HEK293T (cell line): ENCODE measurements at regions not wholly inside any gene's neighbourhood (a gene's known extent, or its start where the extent isn't known, plus 50 kb on each side); places are given as distances from the start of the nearest gene placed in this dataset.

Source experiments
- CTCF ChIA-PET: fragments of 350-600 bp; formaldehyde crosslinking; extraction: SDS; loops from one replicate; lab custom pipeline; 2021; ENCODE audit warnings: antibody characterized with exemption, inconsistent platforms; lab: Yijun Ruan, JAX
- POLR2A ChIA-PET: fragments of 350-600 bp; formaldehyde crosslinking; extraction: SDS; loops from one replicate; lab custom pipeline; 2020; ENCODE audit warnings: antibody characterized with exemption, inconsistent platforms; lab: Yijun Ruan, JAX
- DNase-seq: peaks from one replicate; pipeline ENCODE4 v3.0.0; 2012; ENCODE audit warnings: mixed read lengths; ENCODE audit errors: extremely low spot score
- ARNT ChIP-seq: fragments of 450-650 bp; IDR thresholded peaks from 2 replicates; pipeline ENCODE4 v1.6.1; 2017; ENCODE audit warnings: mild to moderate bottlenecking
- BHLHE40 ChIP-seq: fragments of 450-650 bp; IDR thresholded peaks from 2 replicates; pipeline ENCODE4 v1.6.1; 2016; ENCODE audit warnings: mild to moderate bottlenecking, moderate library complexity, borderline replicate concordance
- CTBP1 ChIP-seq: fragments of 450-650 bp; IDR thresholded peaks from 2 replicates; pipeline ENCODE4 v1.6.1; 2016; ENCODE audit warnings: borderline replicate concordance
- ELF4 ChIP-seq: fragments of 450-650 bp; IDR thresholded peaks from 2 replicates; pipeline ENCODE4 v1.6.1; 2017; ENCODE audit warnings: antibody characterized with exemption
- FOXA1 ChIP-seq: fragments of 450-650 bp; IDR thresholded peaks from 2 replicates; pipeline ENCODE4 v1.6.1; 2016; ENCODE audit warnings: mild to moderate bottlenecking
- FOXK2 ChIP-seq: fragments of 450-650 bp; IDR thresholded peaks from 2 replicates; pipeline ENCODE4 v1.6.1; 2016; ENCODE audit warnings: mild to moderate bottlenecking
- FOXM1 ChIP-seq: fragments of 450-650 bp; IDR thresholded peaks from 2 replicates; pipeline ENCODE4 v1.6.1; 2017; ENCODE audit warnings: mild to moderate bottlenecking, borderline replicate concordance
- HDGF ChIP-seq: fragments of 450-650 bp; IDR thresholded peaks from 2 replicates; pipeline ENCODE4 v1.6.1; 2017; ENCODE audit warnings: antibody characterized with exemption, borderline replicate concordance
- L3MBTL2 ChIP-seq: fragments of 450-650 bp; conservative IDR thresholded peaks from 2 replicates; pipeline ENCODE4 v1.6.1; 2016; ENCODE audit warnings: mild to moderate bottlenecking
- LEF1 ChIP-seq: fragments of 450-650 bp; IDR thresholded peaks from 2 replicates; pipeline ENCODE4 v1.6.1; 2017; ENCODE audit warnings: mild to moderate bottlenecking, borderline replicate concordance
- NFRKB ChIP-seq: fragments of 450-650 bp; IDR thresholded peaks from 2 replicates; pipeline ENCODE4 v1.6.1; 2016; ENCODE audit warnings: mild to moderate bottlenecking, moderate library complexity
- SP1 ChIP-seq: fragments of 450-650 bp; IDR thresholded peaks from 2 replicates; pipeline ENCODE4 v1.6.1; 2017
- SUZ12 ChIP-seq: fragments of 450-650 bp; IDR thresholded peaks from 2 replicates; pipeline ENCODE4 v1.6.1; 2016; ENCODE audit warnings: mild to moderate bottlenecking
- TARDBP ChIP-seq: fragments of 450-650 bp; IDR thresholded peaks from 2 replicates; pipeline ENCODE4 v1.6.1; 2016
- ZNF384 ChIP-seq: fragments of 450-650 bp; IDR thresholded peaks from 2 replicates; pipeline ENCODE4 v1.6.1; 2016
- TF ChIP-seq, protein P1 (sequence below): fragments of 450-650 bp; IDR thresholded peaks from 2 replicates; pipeline ENCODE4 v1.6.1; 2016

DNA sequence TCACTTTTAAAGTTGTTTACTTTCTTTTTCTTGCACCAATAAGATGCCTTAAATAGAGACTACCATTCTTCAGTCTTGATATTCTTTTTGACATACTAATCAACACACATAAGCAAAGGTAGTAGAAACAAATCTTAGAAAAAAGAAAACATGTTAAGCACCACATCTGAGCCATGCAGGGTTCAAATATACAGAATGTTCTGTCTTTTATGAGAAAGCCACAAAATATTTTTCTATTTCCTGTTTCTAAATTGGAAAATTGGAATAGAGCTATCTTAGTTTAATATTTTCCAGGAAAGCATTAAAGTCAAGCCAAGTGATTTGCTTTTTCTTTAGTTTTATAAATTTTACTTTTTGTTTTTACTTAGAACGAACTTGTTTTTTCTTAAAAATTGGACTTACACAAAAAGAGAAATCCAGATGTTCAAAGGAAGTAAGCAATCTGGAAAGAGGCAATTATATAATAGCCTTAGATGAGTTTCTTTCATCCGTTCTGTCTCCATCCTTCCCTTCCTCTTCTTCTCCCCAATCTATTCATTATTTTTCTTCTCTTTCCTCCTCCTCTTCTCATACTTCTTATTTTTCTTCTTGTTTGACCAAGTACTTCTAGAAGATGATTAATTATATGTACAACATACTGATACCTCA is 731.7 kb downstream of the SQOR start:
- ChIA-PET POLR2A (no interaction called here), CTCF (no interaction called here)
- TF ChIP-seq ARNT, result no peak
- no peak for TF ChIP-seq BHLHE40
- no peak for TF ChIP-seq ZNF384
- TF ChIP-seq ELF4, result no peak
- no peak for TF ChIP-seq LEF1
- no peak for TF ChIP-seq FOXM1
- TF ChIP-seq CTBP1, result no peak
- no peak for TF ChIP-seq FOXA1
- TF ChIP-seq FOXK2, result no peak
- TF ChIP-seq SP1, result no peak
- TF ChIP-seq L3MBTL2, result no peak
- TF ChIP-seq TARDBP, result no peak
- no peak for DNase-seq

DNA sequence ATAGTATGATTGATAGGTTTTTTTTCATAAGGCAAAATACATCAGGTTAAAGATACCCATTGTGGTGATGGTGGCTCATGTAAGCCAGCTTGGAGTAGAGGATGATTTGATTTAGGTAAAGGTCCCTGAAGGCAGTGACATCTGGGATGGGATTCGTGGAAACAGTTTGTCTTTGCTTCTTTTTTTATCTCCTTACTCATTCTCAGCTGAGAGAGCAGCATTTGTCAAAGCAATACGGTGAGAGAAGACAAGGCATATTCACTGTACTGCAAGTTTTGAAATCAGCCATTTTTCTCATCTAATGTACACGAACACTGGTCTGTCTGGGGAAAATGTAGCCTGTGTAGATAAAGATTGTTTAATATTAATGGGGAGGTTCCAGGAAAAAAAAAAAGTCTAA is 749.1 kb downstream of the SQOR start:
- ChIA-PET POLR2A (interaction anchor here (0.7 kb wide), 1 partner anchor 99 kb away, joined by 3 read pairs; no protein-coding TSS in a partner anchor), CTCF (no interaction called here)
- TF ChIP-seq ELF4, result no peak
- no peak for TF ChIP-seq ZNF384
- TF ChIP-seq SUZ12, result no peak
- no peak for TF ChIP-seq NFRKB
- no peak for TF ChIP-seq TARDBP
- no peak for DNase-seq

DNA sequence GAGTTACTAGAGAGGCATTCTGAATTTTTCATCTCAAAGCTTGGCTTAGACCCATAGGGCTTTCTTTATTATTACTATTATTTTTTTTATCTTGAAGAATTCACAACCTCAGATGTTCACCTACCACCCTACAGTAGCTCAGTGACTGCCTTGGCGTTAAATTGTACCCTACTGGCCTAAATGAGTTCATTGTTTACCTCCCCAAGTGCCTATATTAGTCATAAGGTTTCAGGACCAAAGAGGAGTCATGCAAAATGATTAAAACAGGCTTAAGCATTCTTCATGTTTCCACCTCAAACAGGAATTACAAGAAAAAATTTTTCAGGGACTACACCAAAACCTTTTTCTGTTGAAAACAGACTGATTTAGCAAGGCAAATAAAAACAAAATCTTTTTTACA is 751.5 kb downstream of the SQOR start:
- ChIA-PET POLR2A (no interaction called here), CTCF (no interaction called here)
- no peak for TF ChIP-seq FOXK2
- TF ChIP-seq SP1, result no peak
- DNase-seq, result no peak

DNA sequence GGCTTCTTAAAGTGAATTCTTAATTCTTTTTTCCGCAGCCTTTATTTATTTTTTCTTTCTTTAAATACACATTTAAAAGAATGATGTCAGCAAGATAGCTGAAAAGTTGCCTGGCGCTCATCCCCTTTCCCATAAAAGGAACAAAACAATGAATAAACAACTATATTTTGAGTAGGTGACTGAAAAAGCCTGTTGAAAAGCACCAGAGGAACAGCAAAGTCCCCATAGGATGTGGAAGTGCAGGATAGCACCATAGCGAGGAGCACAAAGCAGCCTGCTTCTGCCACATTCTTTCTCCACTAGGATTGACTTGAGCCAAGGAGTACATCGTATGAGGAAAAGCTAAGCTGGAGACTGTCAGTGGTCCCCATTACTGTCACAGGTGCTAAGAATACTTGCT is 754.9 kb downstream of the SQOR start:
- ChIA-PET CTCF (no interaction called here), POLR2A (no interaction called here)
- TF ChIP-seq, protein P1, sequence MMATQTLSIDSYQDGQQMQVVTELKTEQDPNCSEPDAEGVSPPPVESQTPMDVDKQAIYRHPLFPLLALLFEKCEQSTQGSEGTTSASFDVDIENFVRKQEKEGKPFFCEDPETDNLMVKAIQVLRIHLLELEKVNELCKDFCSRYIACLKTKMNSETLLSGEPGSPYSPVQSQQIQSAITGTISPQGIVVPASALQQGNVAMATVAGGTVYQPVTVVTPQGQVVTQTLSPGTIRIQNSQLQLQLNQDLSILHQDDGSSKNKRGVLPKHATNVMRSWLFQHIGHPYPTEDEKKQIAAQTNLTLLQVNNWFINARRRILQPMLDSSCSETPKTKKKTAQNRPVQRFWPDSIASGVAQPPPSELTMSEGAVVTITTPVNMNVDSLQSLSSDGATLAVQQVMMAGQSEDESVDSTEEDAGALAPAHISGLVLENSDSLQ, result no peak
- DNase-seq, result no peak

DNA sequence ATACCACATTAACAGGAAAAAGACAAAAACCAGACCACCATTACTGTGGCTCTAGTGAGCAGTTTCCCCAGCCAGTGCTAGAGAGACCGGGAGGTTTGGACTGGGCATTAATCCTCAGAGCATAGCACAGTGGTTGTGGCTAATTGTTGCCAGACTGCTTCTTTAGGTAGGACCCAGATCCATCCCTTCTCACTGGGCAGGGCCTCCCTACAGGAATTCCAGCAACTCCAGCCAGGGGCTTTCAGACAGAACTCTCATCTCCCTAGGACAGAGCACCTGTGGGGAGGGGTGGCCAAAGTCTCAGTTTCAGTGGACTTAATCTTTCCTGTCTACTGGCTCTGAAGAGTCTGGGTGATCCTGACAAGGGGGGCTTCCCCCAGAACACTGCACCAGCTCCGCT is 759.6 kb downstream of the SQOR start:
- no peak for DNase-seq
- ChIA-PET POLR2A (no interaction called here), CTCF (no interaction called here)
- TF ChIP-seq, protein P1, result no peak
- TF ChIP-seq TARDBP (no peak), L3MBTL2 (no peak), CTBP1 (no peak), BHLHE40 (no peak), ZNF384 (no peak), NFRKB (no peak), SP1 (no peak), SUZ12 (no peak), FOXA1 (no peak), HDGF (no peak), ELF4 (no peak)

DNA sequence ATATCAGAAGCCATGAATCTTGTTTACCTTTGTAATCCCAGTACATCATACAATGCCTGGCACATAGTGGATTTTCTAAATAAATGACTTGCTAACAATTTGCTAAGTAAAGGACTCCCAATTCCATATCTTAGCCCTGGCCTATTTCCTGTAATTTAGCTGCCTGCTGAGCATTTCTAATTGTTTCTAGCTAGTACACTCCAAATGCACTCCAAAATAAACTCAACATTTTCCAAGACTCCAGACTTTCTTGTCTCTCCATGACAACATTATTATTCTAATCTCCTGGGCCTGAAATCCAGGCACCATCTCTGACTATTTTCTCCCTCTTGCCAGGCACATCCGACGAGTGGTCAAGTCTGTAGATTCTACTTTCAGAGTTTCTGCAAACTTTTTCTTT is 773.5 kb downstream of the SQOR start:
- ChIA-PET POLR2A (no interaction called here), CTCF (no interaction called here)
- DNase-seq, result no peak
- TF ChIP-seq ELF4 (no peak), FOXA1 (no peak), BHLHE40 (no peak), NFRKB (no peak), ARNT (no peak), HDGF (no peak)
- TF ChIP-seq, protein P1, result no peak

DNA sequence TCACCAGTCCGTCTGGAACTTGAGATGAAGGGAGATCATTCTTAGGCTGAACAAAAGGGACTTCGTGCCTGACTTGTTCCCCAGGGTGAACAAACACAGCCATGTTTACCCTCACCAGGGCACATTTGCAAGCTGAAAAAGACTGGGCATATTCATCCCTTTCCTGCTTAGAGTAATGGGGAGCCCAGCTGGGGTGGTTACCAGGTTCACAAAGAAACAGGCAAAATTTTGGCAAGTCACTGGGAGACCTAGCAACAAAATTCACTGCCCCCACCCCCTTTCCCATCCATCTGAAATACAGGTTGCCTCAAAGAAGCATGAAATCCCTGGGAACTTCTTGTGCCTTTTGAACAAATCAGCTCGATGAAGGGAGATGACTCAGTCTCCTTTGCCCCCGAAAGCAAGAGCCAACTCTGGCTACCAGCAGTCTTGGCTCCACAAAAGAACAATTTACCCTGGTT is 775.0 kb downstream of the SQOR start:
- no peak for DNase-seq
- TF ChIP-seq LEF1 (no peak), FOXA1 (no peak), NFRKB (no peak), CTBP1 (no peak), TARDBP (no peak), ZNF384 (no peak), SUZ12 (no peak), ELF4 (no peak), ARNT (no peak), FOXM1 (no peak), SP1 (no peak), L3MBTL2 (no peak), HDGF (no peak), BHLHE40 (no peak), FOXK2 (no peak)
- TF ChIP-seq, protein P1, result no peak
- CTCF ChIA-PET, result no interaction called here
- POLR2A ChIA-PET, result no interaction called here
